Activated naive CD8-positive, alpha-beta T cell (primary cell): ENCODE measurements at regions not wholly inside any gene's neighbourhood (a gene's known extent, or its start where the extent isn't known, plus 50 kb on each side); places are given as distances from the start of the nearest gene placed in this dataset.

Experiments used
- H3K27ac Mint-ChIP-seq: one replicate; pipeline ENCODE4 v1.8.0; 2021; ENCODE audit warnings: mixed read lengths
- H3K27me3 Mint-ChIP-seq: one replicate; pipeline ENCODE4 v1.8.0; 2021; ENCODE audit warnings: mixed read lengths
- H3K36me3 Mint-ChIP-seq: one replicate; pipeline ENCODE4 v1.8.0; 2021; ENCODE audit warnings: mixed read lengths
- H3K4me1 Mint-ChIP-seq: one replicate; pipeline ENCODE4 v1.8.0; 2021; ENCODE audit warnings: low read depth, mixed read lengths
- H3K4me3 Mint-ChIP-seq: one replicate; pipeline ENCODE4 v1.8.0; 2021; ENCODE audit warnings: mild to moderate bottlenecking, mixed read lengths
- H3K9me3 Mint-ChIP-seq: one replicate; pipeline ENCODE4 v1.8.0; 2021; ENCODE audit warnings: low read depth, mixed read lengths

DNA sequence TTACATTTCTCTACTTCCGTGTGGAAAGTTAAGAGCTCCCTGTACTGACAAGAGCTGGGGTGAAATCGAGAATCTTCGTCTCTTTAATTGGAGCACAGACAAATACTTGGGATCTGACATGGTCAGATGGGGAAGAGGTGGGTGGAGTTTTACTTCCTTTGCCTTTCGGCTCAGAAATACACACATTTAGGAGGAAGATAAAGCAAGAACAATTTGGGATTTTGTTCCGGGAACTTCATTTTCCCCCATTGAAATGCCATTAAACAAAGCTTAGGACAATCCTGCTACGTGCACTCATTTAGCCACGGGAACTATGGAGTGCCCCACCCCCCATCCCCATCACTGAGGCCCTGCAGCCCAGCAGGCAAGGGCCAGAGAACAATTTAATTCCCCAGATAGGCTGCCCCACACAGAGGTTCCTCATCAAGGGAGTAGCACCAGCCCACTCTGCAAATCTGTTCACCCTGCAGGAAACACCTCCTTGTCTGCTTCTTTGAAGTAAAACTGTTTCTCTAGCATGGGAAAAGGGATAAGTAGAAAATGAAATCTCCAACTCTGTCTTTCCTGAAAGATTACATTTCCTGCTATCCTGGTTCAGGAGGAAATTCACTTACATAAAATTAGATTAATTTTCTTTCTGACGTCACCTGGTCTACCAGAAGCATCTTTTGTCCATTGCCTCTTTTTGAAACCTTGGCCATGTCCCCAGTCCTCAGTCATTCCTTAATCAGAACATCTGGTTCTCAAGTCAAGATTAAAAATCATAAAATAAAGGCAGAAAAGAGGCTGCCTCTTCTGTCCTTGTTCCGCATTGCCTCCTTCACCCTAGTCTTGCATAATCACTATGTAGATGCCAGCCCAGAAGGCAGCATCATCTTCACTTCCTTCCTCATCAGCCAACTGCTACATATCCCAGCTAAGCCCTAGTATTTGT lies 206.4 kb downstream of the ENC1 start:
- Mint-ChIP-seq H3K4me1 (no peaks in the 10 kb centered on the region), H3K27ac (no peak overlapping the region), H3K4me3 (no peak overlapping the region)

DNA sequence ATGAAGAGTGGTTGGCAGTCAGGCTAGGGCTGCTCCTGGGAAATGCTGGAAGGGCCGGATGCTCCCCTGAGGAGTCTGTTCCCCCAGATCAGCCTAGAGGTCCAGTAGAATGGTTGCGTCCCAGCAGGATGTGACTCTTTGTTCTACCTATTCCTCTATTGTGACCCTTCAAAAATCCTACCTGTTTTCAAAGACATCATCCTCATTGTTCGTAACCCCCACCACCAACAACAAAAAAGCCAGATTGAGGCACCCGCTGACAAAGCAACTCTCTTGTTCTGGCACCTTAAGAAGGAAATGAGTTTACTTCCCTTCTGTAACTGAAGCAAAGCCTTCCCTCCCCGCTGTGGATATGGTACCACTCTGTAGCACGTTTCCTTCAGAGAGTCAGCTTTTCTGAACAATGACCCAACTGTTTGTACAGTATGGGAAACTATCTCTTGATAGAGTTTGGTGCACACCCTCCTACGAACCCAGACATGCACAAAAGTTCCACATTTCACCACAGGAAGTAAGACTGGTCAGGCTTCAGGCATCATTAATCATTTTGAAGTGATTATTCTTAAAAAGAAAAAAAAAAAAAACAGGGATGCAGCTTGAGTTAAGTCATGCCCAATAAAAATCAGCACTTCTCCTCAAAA lies 207.2 kb downstream of the ENC1 start:
- H3K4me1 Mint-ChIP-seq, result no peaks in the 10 kb centered on the region
- no peak overlapping the region for H3K4me3 Mint-ChIP-seq
- no peaks in the 10 kb centered on the region for H3K36me3 Mint-ChIP-seq
- no peak overlapping the region for H3K27ac Mint-ChIP-seq
- H3K27me3 Mint-ChIP-seq, result peaks cover 13% of the 10 kb centered on the region
- H3K9me3 Mint-ChIP-seq, result no peaks in the 10 kb centered on the region

More for the DNA sequence above, 206.4 kb downstream of the ENC1 start:
- no peaks in the 10 kb centered on the region for H3K36me3 Mint-ChIP-seq
- H3K9me3 Mint-ChIP-seq, result no peaks in the 10 kb centered on the region
- H3K27me3 Mint-ChIP-seq, result peaks cover 11% of the 10 kb centered on the region

DNA sequence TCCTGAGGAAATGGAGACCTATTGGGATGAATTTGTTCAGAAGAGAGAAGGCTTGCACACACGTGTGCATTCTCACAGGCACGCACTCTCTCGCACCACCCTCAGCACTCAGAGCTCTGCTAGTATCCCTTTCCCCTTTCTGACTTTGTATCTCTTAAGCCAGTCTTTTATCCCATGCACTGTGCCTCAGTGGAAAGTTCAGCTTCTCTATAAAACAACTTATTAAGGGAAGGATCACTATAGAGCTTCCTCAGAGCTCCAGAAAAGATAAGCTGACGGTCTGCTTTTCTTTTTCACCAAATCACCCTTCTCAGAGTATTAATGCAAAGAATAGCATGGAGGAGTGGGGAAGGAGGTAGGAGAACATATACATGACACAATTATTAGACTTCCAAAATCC lies 207.8 kb downstream of the ENC1 start:
- H3K27ac Mint-ChIP-seq, result no peak overlapping the region
- H3K27me3 Mint-ChIP-seq, result peaks cover 13% of the 10 kb centered on the region
- no peaks in the 10 kb centered on the region for H3K9me3 Mint-ChIP-seq
- no peak overlapping the region for H3K4me3 Mint-ChIP-seq
- H3K36me3 Mint-ChIP-seq, result no peaks in the 10 kb centered on the region
- H3K4me1 Mint-ChIP-seq, result no peaks in the 10 kb centered on the region

DNA sequence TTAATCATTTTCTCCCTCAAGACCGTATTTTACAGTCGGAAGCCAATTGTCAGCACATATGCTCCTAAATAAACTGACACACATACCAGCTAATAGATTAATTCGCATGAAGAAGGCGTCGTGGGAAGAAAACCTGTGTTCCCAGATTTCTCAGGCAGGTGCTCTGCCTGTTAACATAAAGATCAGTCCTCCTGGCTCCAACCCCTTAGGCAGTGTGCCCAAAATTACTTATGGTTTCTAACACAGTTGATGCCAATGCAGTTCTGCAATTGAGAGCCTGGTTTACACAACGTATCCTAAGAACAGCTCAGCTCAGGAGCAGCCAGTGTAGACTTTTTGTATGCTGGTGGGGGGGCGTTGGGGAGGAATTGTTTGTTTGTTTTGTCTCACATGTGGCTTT lies 208.3 kb downstream of the ENC1 start:
- no peaks in the 10 kb centered on the region for H3K9me3 Mint-ChIP-seq
- H3K4me1 Mint-ChIP-seq, result no peaks in the 10 kb centered on the region
- no peaks in the 10 kb centered on the region for H3K36me3 Mint-ChIP-seq
- no peak overlapping the region for H3K4me3 Mint-ChIP-seq
- peaks cover 13% of the 10 kb centered on the region for H3K27me3 Mint-ChIP-seq
- H3K27ac Mint-ChIP-seq, result no peak overlapping the region

DNA sequence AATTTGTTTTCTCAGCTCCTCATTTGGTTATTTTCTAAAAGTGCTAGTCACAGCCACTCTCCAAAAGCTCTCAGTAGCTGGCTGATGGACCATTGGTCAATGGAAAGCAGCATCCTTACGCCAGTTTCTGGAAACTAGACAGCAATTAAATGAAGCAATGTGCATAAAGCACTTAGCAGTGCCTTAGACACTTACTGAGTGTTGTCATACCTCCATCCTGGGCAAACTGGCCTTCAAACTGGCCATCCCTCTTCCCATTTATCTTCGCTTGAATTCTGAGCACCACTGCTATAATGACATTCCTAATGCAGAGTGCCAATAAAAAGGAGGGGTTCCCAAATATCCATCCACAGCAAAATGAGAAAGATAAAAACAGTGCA lies 209.2 kb downstream of the ENC1 start:
- Mint-ChIP-seq H3K9me3 (no peaks in the 10 kb centered on the region), H3K36me3 (no peaks in the 10 kb centered on the region), H3K4me3 (no peak overlapping the region), H3K27ac (no peak overlapping the region), H3K4me1 (no peaks in the 10 kb centered on the region), H3K27me3 (peaks cover 12% of the 10 kb centered on the region)

GRCh38 chr5:74430631-74431289 lies 209.8 kb downstream of the ENC1 start:
- no peak overlapping the region for H3K27ac Mint-ChIP-seq
- H3K36me3 Mint-ChIP-seq, result no peaks in the 10 kb centered on the region
- H3K4me3 Mint-ChIP-seq, result no peak overlapping the region
- no peaks in the 10 kb centered on the region for H3K9me3 Mint-ChIP-seq
- H3K27me3 Mint-ChIP-seq, result peaks cover 12% of the 10 kb centered on the region
- H3K4me1 Mint-ChIP-seq, result no peaks in the 10 kb centered on the region

DNA sequence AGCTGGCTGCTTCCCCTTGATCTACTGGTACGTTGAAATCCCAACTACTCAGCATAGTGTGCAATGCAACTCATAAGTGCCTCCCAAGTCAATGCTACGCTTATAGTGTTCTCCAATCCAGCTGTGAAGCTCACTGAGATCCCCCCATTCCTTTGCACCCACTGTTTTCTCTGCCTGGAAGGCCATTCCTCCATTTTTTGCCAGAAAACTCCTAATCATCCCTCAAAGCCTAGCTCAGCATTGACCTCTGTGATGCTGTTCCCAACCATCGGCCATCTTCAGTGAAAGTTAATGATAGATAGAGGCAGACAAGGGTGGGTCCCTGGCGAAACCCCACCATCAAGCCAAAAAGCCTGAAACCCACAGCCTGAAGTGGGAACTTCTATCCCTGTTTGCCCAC lies 211.0 kb downstream of the ENC1 start:
- Mint-ChIP-seq H3K9me3 (no peaks in the 10 kb centered on the region), H3K4me1 (no peaks in the 10 kb centered on the region), H3K27ac (no peak overlapping the region), H3K36me3 (no peaks in the 10 kb centered on the region), H3K27me3 (peaks cover 12% of the 10 kb centered on the region), H3K4me3 (no peak overlapping the region)

- Mint-ChIP-seq H3K27me3 (peaks cover 12% of the 10 kb centered on the region), H3K4me3 (no peak overlapping the region), H3K36me3 (no peaks in the 10 kb centered on the region), H3K9me3 (no peaks in the 10 kb centered on the region), H3K27ac (no peak overlapping the region), H3K4me1 (no peaks in the 10 kb centered on the region)
These were observed 211.7 kb downstream of the ENC1 start for GRCh38 chr5:74428876-74429275.

GRCh38 chr5:74428275-74428674 lies 212.3 kb downstream of the ENC1 start:
- H3K27me3 Mint-ChIP-seq, result peaks cover 8% of the 10 kb centered on the region
- H3K36me3 Mint-ChIP-seq, result no peaks in the 10 kb centered on the region
- H3K4me3 Mint-ChIP-seq, result no peak overlapping the region
- no peak overlapping the region for H3K27ac Mint-ChIP-seq
- no peaks in the 10 kb centered on the region for H3K4me1 Mint-ChIP-seq
- H3K9me3 Mint-ChIP-seq, result no peaks in the 10 kb centered on the region

GRCh38 chr5:74426506-74426905 lies 214.0 kb downstream of the ENC1 start:
- no peak overlapping the region for H3K4me3 Mint-ChIP-seq
- H3K9me3 Mint-ChIP-seq, result no peaks in the 10 kb centered on the region
- no peaks in the 10 kb centered on the region for H3K36me3 Mint-ChIP-seq
- H3K27me3 Mint-ChIP-seq, result peaks cover 9% of the 10 kb centered on the region
- H3K4me1 Mint-ChIP-seq, result no peaks in the 10 kb centered on the region
- no peak overlapping the region for H3K27ac Mint-ChIP-seq

- Mint-ChIP-seq H3K27me3 (peaks cover 8% of the 10 kb centered on the region), H3K4me1 (no peaks in the 10 kb centered on the region), H3K27ac (no peak overlapping the region), H3K9me3 (no peaks in the 10 kb centered on the region), H3K36me3 (no peaks in the 10 kb centered on the region), H3K4me3 (no peak overlapping the region)
These were observed 216.2 kb downstream of the ENC1 start for GRCh38 chr5:74424162-74424868.

GRCh38 chr5:74423383-74423782 lies 217.1 kb downstream of the ENC1 start:
- H3K4me1 Mint-ChIP-seq, result no peaks in the 10 kb centered on the region
- H3K4me3 Mint-ChIP-seq, result no peak overlapping the region
- H3K9me3 Mint-ChIP-seq, result no peaks in the 10 kb centered on the region
- peaks cover 7% of the 10 kb centered on the region for H3K27me3 Mint-ChIP-seq
- H3K27ac Mint-ChIP-seq, result no peak overlapping the region
- no peaks in the 10 kb centered on the region for H3K36me3 Mint-ChIP-seq

DNA sequence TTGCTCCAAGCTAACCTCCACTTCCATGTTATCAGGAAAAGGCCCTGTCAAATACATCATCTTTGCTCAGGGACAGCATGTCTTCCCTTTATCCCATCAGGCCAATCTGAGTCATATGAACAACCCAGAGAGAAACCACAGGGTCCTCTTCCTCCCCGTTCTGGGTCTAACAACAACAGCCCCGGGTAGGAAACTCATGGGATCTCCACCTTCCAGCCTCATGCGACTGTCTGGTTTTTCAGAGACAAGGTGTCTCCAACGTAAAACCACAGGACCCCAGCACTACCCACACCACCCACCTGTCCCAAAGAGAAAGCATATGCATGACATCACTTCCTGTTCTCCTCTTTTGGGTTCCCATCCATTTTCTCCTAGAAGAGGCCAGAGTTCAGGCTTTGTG lies 217.9 kb downstream of the ENC1 start:
- Mint-ChIP-seq H3K4me1 (no peaks in the 10 kb centered on the region), H3K36me3 (no peaks in the 10 kb centered on the region), H3K4me3 (no peak overlapping the region), H3K9me3 (no peaks in the 10 kb centered on the region), H3K27me3 (peaks cover 9% of the 10 kb centered on the region), H3K27ac (no peak overlapping the region)

GRCh38 chr5:74422030-74422429 lies 218.5 kb downstream of the ENC1 start:
- peaks cover 9% of the 10 kb centered on the region for H3K27me3 Mint-ChIP-seq
- H3K4me3 Mint-ChIP-seq, result no peak overlapping the region
- no peaks in the 10 kb centered on the region for H3K4me1 Mint-ChIP-seq
- no peaks in the 10 kb centered on the region for H3K36me3 Mint-ChIP-seq
- H3K9me3 Mint-ChIP-seq, result no peaks in the 10 kb centered on the region
- H3K27ac Mint-ChIP-seq, result no peak overlapping the region

DNA sequence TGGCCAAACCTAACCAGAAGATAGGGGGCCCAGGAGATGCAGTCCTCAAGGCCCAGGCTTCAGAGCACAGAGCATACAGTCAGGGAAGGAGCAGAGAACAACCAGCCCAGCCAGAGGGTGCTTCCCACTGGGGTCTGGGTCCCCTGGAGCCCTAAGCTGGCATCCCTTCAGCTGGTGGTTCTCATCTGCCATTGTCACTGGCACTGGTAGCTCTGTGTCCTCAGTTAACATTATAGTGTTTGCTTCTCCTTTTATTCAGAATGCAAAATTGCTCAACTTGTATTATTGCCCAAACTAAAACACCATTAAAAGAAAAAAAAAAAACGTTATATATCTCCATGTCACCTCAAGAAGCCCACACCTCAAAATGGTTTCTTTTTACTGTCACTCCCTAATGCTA lies 219.2 kb downstream of the ENC1 start:
- no peaks in the 10 kb centered on the region for H3K9me3 Mint-ChIP-seq

More for the DNA sequence above, 219.2 kb downstream of the ENC1 start:
- Mint-ChIP-seq H3K36me3 (no peaks in the 10 kb centered on the region), H3K4me1 (no peaks in the 10 kb centered on the region), H3K27ac (no peak overlapping the region), H3K27me3 (peaks cover 11% of the 10 kb centered on the region), H3K4me3 (no peak overlapping the region)
